HG02885 (cell line): ENCODE measurements at regions not wholly inside any gene's neighbourhood (a gene's known extent, or its start where the extent isn't known, plus 50 kb on each side); places are given as distances from the start of the nearest gene placed in this dataset.

ENCODE experiments used
- ATAC-seq: cut with Tn5 transposase; IDR thresholded peaks from one replicate; pipeline ENCODE4 v1.9.1; 2021; ENCODE audit warnings: mild to moderate bottlenecking; ENCODE audit not compliant: unreplicated experiment, poor library complexity

DNA sequence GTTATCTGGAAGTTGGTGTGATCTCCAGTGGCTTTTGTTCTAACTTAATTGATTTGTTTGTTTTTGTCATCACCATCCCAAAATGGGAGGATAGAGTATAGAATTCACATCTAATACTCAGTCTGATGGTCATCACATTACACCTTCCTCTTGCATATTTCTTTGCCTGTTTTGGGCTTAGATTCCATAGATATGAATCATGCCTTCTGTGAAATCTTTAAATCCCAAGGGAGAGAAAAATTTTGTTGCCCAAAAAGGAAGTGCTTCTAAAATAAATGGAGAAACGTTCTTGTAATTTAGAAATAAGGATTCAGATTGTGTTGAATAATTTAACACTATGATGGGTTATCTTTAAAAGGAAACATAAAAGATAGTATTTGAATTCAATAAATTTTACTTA, 446.0 kb upstream of the LRRC7 start:
- ATAC-seq: no peak

DNA sequence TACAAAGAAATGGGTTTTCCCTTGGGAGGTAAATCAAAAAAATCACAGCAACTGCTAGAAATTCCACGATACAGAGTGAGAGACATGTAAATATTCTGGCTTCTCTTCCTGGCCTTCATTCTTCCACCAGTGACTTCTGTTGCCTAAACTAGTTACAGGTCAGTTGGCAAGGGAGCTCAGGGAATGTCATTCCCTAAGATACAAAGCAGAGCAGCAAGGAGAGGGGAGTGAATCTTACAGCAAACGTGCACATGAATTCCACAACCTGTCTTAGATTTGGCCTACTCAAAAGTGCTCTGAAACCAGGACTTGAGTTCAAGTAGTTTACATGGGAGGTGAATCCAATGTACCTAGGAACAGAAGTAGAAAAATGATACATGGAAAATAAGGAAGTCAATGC, 445.3 kb upstream of the LRRC7 start:
- ATAC-seq: no peak

DNA sequence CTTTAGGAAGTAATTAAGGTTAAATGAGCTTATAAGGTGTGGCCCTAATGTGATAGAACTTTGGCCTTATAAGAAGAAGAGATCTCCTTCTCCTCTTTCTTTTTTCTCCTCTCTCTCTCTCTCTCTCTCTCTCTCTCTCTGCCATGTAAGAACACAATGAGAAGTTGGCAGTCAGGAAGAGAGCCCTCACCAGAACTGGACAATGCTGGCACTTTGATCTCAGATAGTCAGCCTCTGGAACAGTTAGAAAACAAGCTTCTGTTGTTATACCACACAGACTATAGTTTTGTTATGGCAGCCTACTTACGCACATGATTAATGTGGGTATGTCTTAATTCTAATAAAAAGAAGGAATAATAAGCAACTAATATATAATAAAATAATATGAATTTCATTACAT, 444.2 kb upstream of the LRRC7 start:
- no peak for ATAC-seq

DNA sequence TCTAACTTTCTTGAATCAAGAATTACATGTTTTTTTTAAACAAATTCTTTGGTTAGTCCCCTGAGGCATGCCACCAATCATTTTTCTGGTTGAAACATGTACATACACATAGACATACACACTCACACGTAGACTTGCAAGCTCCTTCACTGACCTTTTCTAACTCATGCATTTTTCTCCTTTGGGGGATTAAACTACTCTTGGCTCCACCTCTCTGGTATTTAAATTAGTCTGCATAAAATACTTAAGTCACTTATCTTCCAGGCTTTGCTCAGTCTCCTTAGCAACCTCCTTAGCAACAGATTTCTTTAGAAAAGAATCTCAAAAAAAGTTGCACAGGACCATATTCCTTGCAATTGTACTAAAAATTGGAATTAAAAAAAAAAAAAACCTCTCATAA, 440.9 kb upstream of the LRRC7 start:
- no peak for ATAC-seq

DNA sequence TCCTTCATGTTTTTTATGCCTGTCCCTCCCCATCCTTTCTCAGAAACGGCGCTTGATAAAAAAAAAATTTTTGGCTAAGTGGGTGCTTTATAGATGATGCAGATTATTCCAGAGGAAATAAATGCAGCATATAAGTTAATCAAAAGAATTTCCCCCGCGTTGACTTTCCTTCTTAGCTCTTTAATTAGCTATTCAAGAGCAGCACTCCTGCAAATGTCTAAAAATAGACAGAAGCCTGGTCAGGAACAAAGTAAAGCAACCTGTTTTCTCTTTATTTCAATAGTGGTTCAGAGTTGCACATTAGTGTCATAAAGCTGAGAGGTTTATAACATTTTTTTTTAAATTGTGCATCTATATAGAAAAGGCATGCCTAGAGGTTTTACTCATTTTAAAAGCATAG, 439.5 kb upstream of the LRRC7 start:
- no peak for ATAC-seq

DNA sequence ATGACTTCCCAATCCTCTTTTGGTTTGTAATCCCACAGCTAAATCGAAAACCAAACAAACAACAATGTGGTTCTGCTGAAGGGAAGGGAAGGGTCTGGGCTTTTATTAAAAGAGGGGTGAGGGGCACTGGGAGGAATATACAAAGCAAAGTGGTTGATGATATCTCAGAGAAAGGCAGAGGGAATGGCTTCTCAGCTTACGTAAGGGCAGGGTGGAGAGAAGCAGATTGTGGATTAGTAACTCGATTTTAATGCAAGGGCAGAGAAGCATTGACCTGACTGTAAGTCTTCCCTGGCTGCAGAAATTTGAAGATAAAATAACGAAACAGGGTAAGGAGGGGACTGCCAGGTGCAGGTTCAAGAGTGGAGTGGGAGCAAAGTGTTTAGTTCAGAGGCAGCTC, 438.2 kb upstream of the LRRC7 start:
- no peak for ATAC-seq

DNA sequence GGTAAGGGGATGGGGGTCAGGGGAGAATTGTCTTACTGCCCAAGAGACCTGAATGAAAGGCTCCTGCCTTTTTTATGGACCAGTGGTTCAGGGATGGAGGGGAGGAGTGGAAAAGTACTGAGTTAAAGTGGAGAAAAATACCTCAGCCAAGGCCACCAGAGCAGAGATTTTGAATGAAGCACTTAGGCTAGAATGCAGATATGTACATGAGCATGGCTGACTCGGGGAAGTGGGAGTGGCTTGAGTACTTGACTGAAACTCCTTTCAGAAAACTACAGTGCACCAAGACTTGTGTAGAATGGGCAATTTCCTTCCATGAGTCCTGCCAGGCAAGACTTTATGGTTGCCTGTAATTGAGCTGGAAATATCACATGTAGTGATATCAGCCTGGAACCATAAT, 429.6 kb upstream of the LRRC7 start:
- no peak for ATAC-seq

DNA sequence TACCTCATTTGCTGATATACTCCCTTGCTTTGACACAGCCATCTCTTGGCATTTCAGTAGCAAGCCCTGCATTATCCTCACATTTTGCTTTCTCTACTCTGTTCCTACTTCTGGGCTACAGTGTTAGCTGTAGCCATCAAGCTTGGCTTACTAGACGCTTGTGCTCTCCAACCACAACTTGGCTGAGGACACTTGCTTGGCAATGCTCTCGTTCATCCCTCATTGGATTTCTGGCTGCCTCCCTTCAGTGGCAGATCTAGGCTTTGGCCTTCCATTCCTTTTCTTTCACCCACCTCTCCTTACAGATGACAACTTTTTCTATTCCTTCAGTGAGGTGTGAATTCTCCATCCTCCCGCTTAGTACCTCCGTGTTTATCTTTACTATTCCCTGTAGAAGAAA, 428.7 kb upstream of the LRRC7 start:
- no peak for ATAC-seq

DNA sequence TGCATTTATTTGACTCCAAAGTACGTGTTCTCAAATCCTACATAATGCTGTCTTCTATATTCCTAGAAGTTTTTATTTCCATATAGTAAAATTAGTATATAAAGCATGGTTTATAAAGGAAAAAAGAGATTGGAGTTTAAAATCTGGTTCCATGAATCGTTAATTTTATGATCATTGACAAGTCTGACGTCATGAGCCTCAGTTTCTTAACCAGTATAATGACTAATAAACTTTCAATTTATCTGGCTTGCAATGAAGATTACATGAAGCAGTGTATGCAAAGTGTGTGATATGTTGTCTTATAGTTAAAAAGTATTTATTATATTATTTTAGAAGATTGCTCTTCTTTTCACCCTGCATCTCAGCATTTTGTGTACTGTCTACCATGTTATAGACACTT, 421.4 kb upstream of the LRRC7 start:
- ATAC-seq: no peak

DNA sequence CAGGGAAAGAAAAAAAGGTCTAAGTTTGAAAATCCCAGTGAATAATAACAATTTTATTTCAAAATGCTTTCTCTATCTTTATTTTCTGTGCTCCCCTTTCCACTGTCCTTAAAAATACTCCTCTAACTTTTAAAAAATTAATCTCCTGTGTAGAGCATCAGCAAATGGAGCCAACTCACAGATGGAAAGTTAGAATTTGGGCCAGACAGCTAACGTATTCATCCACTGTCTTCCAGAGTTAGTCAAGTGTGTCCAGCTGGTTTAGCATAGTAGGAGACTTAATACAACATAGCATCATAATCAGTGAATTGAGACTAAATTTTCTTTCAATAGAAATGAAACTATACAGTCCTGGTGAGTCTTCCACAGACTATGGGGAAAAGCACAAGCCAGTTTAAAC, 419.0 kb upstream of the LRRC7 start:
- ATAC-seq: no peak

DNA sequence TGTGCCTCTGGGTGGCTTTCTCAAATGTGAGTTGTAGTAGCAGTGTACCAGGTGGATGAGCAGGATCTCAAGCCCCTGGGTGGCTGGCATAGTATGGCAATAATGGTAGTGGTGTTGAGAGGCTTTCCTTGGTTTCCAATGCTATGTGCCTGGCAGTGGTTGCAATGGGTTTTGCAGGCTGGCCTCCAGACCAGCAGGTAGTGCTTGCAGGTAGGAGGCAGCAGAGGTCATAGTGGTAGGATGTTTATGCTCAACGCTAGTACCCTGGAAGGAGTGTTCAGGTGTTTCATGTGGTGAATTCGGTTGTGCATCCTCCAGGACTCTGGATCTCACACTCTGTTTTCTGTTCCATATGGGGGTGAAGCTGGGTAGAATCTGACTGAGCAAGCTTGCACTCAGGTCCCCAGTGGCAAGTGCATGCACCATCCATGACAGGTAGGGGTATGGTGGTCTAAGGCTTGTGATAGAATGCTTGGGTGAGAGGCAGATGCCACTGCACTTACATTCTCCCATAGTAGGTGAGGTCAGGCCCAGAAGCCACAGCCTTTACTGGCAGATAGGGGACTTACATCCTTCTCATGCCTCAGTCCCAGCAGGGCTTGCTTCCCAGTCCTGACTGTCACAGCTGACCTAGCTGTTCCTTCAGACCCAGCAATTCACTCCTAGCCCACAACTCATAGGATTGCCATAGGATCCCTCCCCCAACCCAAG, 410.5 kb upstream of the LRRC7 start:
- no peak for ATAC-seq

DNA sequence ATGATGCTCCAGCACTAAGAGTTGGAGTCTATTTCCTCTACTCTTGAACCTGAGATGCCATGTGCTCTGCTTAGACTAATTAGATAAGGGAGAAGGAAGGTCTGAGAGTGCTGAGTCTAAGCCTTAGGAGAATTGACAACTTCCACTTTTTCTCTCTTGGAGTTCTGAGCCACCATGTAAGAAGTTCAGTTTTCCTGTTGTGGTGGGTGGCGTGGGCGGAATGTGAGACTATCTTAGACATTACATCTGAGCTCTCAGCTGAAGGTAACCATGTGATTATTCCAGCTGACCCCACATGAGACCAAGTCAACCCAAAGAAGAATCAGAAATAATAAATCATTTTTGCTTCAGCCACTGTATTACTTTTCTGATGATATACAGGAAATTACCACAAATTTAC, 404.5 kb upstream of the LRRC7 start:
- ATAC-seq: no peak

DNA sequence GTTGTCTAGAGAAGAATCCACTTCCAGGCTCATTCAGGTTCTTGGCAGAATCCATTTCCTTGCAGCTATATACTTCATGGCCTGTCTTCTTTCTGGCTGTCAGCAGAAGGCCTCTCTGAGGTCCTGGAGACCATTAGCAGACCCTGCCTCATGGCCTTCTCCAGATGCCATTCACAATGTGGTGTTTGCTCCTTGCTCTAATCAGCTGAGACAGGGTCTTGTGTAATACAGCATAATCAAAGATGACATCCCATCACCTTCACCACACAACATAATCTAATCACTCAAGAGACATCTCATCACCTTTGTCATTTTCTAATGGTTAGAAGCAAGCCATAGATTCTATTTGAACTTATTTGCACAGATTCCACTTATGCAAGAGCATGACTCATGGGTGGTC, 403.9 kb upstream of the LRRC7 start:
- no peak for ATAC-seq

DNA sequence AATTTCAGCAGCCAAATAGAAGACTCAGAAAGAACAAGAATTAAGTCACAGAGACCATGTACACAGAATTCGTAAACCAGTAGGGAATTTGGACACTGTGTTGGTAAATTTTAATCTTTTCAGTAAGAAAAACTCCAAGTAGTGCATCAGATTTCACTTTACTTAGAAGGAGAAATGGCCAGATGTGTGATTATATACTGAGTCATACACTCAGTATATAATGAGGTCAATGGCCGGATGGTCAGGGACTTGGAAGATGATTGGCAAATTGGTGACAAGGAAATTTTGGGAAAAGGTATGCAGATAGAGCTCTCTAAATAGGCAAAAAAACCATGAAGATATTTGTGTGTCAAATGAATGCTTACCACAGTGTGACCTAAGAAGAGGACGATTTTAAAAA, 399.8 kb upstream of the LRRC7 start:
- ATAC-seq: no peak

DNA sequence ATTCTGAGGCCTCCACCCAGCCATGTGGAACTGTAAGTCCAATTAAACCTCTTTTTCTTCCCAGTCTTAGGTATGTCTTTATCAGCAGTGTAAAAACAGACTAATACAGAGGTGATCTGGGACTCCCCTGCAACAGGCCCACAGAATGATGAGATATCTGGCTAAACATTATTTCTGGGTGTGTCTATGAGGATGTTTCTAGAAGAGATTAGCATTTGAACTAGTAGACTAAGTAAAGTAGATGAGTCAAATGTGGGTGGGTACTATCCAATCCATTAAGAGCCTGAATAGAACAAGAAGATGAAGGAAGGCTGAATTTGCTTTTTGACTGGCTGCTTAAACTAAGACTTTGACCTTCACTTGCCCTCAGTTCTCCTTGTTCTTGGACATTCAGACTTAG, 396.5 kb upstream of the LRRC7 start:
- ATAC-seq: no peak

DNA sequence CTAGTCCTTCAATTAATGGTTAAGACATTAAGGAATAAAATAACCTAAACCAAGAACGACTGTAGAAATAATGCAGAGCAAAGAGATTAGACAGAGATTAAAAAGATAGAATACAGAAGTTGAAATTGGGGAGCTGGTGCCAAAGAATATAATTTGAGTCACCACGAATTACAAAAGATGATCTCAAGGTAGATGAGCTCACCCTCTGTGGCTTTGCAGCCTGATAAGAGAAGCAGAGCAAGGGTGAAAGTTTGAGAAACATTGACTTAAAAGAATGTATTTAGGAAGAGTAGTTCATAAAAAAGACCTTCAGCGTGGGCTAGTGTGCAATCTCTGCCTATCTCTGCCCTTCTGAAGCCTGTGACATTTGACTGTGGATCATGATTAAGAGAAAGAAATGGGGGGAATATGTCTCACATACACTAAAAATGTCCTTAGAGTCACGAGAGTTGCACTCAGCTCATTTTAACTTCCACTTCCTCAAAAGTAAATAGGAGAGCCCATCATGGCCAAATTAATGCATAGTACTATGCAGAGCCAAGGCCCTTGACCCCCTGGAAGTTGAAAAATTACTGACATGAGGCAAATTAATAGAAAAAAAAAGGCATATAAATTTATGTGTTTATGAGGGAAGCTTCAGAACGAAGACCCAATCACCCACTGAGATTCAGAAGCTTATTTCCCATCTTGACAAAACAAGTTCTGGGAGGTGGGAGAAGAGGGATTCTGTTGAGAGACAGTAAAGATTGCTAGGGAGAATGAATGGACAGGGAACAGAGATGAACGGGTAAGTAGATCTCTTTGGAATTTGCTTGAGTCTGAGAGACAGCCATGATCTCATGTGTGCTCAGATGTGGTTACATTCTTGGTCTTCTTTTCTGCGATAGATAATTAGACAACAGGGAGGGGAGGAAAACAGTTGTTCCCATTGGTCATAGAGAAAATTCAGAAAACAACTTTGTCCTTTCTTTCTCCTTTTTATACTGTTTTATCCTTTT, 395.4 kb upstream of the LRRC7 start:
- ATAC-seq: no peak

DNA sequence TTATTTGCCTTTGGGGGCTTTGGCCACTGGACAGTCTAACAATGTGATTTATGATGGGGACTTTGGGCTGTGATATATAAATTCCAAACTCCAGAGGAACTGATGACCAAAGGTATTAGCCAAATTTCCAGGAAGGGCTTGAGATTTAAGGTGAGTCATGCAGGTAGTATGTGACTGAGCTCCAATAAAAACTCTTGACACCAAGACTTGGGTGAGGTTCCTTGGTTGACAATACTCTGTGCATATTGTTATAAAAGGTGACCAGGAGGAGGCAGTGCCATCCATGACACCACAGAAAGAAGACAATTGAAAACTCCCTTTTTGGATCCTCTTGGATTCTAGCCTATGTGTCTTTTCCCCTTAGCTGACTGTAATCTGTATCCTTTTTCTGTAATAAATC, 392.7 kb upstream of the LRRC7 start:
- no peak for ATAC-seq

DNA sequence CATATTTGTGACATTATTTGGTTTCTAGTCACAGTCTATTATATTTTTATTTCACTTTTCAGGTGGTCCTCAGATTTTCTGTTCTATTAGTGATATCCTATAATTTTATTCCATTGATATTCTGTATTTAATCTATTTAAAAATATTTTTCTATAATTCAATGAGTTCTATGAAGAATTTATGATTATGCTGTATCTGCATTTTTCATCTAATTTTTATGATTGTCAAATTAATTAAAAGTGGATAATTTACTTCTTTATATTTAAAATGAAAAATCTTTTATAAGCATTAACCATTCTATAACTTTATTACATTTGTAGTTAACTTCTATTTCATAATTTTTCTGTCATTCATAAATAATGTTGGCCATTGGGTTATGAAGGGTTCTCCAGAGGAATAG, 387.4 kb upstream of the LRRC7 start:
- ATAC-seq: no peak

DNA sequence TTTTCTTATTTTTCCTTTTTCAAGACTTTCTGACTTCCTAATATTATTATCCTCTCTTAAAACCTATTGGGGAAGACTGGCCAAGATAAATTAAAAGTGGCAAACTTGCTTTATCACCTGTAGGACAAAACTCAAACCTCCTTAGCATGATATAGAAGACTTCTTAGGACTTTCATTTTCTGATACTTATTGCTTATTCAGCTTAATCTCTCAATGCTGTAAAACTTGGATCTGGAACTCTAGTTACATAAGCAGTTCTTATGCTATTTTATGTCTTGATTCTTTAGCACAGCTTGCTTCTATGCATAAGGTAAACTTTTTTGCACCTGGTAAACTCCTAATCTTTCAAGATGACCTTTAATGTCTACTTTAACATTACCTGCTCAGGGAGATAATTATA, 382.3 kb upstream of the LRRC7 start:
- ATAC-seq: no peak

DNA sequence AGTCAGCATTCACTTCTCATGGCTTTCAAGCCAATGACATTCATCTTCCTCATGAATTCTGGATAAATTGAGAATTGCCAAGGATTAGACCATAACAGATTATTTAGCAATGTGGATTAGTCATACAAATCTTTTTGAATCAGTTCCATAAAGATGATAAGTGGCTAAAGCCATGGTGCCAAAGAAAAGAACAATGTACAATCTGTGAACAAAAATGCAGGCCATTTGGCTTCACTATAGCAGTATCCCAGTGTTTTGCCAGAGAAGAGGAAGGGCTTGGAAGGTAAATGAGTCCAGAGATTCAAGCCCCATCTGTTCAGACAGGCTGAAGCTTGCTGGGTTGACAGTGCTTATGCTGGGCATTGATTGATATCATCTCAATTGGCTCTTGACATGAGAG, 376.4 kb upstream of the LRRC7 start:
- no peak for ATAC-seq

DNA sequence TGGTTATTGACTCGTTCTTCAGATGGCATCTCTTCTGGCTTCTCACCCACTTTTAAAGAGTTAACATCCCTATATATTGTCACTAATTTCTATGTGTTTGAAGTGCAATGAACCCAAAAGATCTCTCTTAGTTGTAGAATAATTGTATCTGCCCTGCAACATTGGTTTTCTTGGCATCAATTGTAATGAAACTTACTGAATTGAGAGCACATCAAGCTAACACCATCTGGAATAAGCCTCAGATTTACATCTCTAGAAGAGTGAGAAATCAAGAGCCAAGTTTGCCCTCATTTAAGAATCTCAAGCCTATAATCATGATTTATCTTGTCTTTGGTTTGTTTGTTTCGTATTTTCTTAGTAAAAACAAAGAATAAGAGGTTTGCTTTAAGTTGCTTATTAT, 372.6 kb upstream of the LRRC7 start:
- ATAC-seq: no peak

DNA sequence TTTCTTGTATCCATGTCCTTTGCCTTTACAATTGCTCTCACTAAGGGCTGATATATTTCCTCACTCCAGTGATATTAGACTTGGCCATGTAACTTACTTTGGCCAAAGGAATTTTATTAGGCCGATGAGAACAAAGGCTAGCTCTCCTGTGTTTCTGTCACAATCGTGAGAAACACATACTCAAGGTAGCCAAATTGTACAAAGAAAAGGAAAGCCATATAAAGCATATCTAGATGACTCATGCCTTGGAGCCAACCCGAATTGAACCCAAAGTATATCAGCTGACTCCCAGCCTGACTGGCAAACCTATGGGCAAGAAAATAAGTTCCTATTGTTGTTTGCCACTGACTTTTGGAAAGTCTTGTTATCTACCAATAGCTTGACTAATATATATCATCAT, 371.7 kb upstream of the LRRC7 start:
- ATAC-seq: no peak
